GM21737 (cell line): ENCODE measurements at regions not wholly inside any gene's neighbourhood (a gene's known extent, or its start where the extent isn't known, plus 50 kb on each side); places are given as distances from the start of the nearest gene placed in this dataset.
"Not testable (repeated sequence)": the region's sequence is repeated elsewhere in the genome, so short reads cannot be mapped to it uniquely, and the experiment has no call there.

Source experiments
- ATAC-seq: cut with Tn5 transposase; IDR thresholded peaks from one replicate; pipeline ENCODE4 v1.9.1; 2021; ENCODE audit warnings: mild to moderate bottlenecking, moderate library complexity; ENCODE audit not compliant: unreplicated experiment

GRCh38 chr15:21024235-21024987 lies 158.3 kb upstream of the POTEB2 start:
- ATAC-seq = not testable (repeated sequence)

GRCh38 chr15:21018176-21018575 lies 152.1 kb upstream of the POTEB2 start:
- ATAC-seq = not testable (repeated sequence)

DNA sequence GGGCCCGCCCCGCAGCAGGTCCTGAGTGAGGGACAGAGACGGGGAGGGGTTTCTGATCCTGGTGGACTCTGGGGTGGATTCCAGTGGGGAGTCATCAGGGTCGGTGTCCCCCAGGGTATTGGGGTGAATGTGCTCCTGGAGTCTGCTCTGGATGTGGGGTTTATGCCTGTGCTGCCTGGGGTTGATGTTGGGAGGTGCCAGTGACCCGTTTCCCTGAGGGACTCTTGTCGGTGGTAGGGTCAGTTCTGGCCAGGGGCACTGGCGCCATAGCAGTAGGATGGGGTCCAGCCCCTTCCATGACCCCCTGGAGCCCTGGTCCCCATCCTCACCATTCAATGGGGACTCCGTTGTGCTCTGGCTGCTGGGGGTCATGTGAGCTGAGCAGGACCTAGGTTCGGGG lies 151.2 kb upstream of the POTEB2 start:
- not testable (repeated sequence) for ATAC-seq

GRCh38 chr15:21016589-21016988 lies 150.5 kb upstream of the POTEB2 start:
- not testable (repeated sequence) for ATAC-seq

DNA sequence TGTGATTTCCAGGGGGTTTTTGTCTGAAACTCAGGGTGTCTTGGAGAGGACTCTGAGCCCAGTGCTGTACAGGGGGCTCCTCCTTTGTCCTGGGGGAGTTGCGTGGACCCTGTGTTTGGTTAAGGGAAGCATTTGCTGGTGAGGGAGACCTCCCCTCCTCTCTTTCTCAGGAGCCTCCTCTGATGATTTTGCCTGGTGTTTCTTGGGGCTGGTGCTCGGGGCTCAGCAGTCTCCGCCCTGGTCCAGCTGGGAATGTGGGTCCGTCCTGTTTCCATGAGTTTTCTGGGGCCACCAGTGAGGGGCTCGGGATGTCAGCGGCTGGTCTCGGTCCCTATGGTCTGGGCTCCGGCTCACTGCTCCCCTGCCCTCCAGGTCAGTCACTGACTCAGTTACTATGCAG lies 149.1 kb upstream of the POTEB2 start:
- ATAC-seq = not testable (repeated sequence)

- not testable (repeated sequence) for ATAC-seq
Measured at GRCh38 chr15:21013308-21013707, 147.2 kb upstream of the POTEB2 start.

- ATAC-seq = not testable (repeated sequence)
Measured at GRCh38 chr15:21009651-21010050, 143.5 kb upstream of the POTEB2 start.

DNA sequence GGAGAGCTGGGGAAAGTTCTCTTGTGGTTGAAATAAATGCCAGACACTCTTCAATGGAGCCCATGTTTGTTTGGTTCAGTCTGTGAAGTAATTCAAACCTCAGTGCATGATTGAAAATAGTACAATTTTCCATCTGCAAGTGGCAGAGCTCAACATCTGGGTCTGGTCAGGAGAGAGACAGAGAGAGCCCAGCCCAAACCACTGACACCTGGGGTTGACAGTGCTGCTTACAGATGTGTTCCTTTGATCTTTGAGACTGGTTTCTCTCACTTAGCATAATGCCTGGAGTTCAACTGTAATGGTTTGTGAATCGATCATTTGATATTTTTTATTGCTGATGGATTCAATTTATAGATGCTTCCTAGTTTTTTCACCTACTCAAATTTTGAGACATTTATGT lies 137.3 kb upstream of the POTEB2 start:
- ATAC-seq = not testable (repeated sequence)

GRCh38 chr15:21001950-21002349 lies 135.8 kb upstream of the POTEB2 start:
- ATAC-seq = not testable (repeated sequence)

DNA sequence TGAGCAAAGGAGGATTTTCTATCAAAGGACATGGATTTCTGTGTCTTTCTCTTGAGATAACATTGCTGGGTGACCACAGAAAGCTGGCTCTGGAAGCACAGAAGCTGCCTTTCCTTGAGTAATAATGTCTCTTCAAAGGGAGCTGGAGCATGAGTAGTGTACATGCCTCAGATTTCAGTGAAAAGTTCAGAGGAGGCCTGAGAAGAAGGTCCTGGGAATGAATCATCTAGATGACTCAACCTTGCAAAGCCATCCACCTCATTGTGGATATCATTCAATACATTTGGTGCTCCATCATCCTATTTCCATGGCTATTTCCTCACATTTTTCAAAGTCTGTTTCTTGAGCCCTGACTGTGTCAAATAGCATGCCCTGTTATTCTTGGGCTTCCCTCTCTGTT lies 125.6 kb upstream of the POTEB2 start:
- ATAC-seq = not testable (repeated sequence)

- ATAC-seq = not testable (repeated sequence)
Measured at GRCh38 chr15:20991253-20991652, 125.1 kb upstream of the POTEB2 start.

DNA sequence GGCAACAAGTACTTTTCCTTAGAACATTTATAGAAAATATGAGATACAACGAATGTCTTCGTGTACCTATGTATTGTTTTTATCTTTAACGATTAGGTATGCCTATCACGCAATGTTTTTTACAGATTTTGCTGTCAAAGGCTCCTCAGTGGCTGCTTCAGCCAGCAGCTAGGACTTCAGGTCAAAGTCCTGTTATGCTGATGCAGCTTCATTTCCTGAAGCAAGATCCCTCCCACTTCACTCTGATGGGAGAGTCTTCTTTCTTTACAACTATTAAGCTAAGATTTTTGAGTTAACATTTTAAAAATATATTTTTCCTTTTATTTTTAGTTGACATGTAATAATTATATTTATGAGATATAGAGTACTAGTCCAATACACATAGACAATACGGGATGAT lies 120.7 kb upstream of the POTEB2 start:
- not testable (repeated sequence) for ATAC-seq

DNA sequence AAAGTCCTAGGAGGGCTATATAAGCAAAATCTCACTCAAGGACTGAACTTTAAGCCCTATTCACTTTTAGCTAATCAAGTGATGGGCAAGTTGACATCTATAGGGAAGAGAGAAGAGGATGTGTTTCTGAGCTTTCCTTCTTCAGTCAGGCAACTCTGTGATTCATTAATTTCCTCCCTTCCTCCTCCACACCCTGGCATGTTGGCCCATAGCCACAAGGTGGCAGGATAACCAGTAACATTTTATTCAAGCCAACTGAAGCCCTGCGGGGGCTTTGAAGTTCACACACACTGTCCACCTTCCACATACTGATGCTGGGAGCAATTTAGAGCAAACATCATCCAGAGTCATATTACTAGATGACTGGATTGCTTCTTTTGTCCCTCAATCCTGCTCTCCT lies 111.9 kb upstream of the POTEB2 start:
- ATAC-seq = peak; percentile 85

- ATAC-seq = not testable (repeated sequence)
Measured at GRCh38 chr15:20972762-20973161, 106.6 kb upstream of the POTEB2 start.

DNA sequence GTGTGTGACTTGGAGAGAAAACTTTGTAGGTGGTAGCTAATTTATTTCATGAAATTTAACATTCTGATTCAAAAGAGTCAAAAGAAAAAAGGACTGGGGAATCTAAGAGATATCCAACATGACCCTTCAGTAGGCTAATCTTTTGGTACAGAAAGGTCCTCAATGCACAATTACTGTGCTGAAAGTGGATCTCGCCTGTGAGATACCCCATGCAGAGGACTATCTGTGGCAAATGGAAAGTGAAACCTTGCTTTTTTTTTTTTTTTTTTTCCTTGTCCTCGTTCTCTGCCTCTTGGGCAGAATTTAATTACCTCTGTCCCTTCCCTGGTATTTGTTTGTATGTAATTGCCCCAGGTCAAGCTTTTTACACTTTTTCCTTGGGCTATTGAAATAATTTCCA lies 93.2 kb upstream of the POTEB2 start:
- not testable (repeated sequence) for ATAC-seq

GRCh38 chr15:20929322-20929721 lies 63.2 kb upstream of the POTEB2 start:
- not testable (repeated sequence) for ATAC-seq
